NB4 (cell line): ENCODE measurements at regions not wholly inside any gene's neighbourhood (a gene's known extent, or its start where the extent isn't known, plus 50 kb on each side); places are given as distances from the start of the nearest gene placed in this dataset.

Source experiments
- DNase-seq: peaks from one replicate; pipeline ENCODE4 v3.0.0; 2010; ENCODE audit warnings: low read depth
- H3K4me3 ChIP-seq: one replicate; pipeline ENCODE4 v1.5.1; 2011; ENCODE audit warnings: mild to moderate bottlenecking, low read depth, low read length, moderate library complexity
- CTCF ChIP-seq: IDR thresholded peaks from one replicate; pipeline ENCODE4 v1.5.1; 2012; ENCODE audit warnings: low read depth, low read length
- MAX ChIP-seq: IDR thresholded peaks from 2 replicates; pipeline ENCODE4 v1.6.1; 2011; ENCODE audit warnings: low read depth, low read length
- MYC ChIP-seq: IDR thresholded peaks from 2 replicates; pipeline ENCODE4 v1.6.1; 2011; ENCODE audit warnings: low read depth, low read length
- POLR2A ChIP-seq: IDR thresholded peaks from 2 replicates; pipeline ENCODE4 v1.6.1; 2011; ENCODE audit warnings: mild to moderate bottlenecking; ENCODE audit not compliant: insufficient read length; ENCODE audit errors: extremely low read depth

GRCh38 chr18:34159691-34160185 lies 65.0 kb downstream of the NOL4 start:
- no peak overlapping the region for H3K4me3 ChIP-seq
- TF ChIP-seq MAX, result no peak
- TF ChIP-seq CTCF, result no peak
- TF ChIP-seq POLR2A, result no peak
- no peak for TF ChIP-seq MYC
- DNase-seq, result no peak

GRCh38 chr18:34158881-34159690 lies 65.6 kb downstream of the NOL4 start:
- H3K4me3 ChIP-seq, result no peak overlapping the region
- no peak for DNase-seq
- no peak for TF ChIP-seq CTCF
- no peak for TF ChIP-seq POLR2A
- TF ChIP-seq MYC, result no peak
- TF ChIP-seq MAX, result no peak

- no peak for TF ChIP-seq CTCF
- TF ChIP-seq MYC, result no peak
- TF ChIP-seq MAX, result no peak
- TF ChIP-seq POLR2A, result no peak
- DNase-seq, result peak; percentile 32
- peak overlapping the region; percentile 13 for H3K4me3 ChIP-seq
Observed at GRCh38 chr18:34153711-34154110, 71.0 kb downstream of the NOL4 start.

GRCh38 chr18:34131006-34131405 lies 93.7 kb downstream of the NOL4 start:
- TF ChIP-seq MYC (no peak), POLR2A (no peak), CTCF (no peak), MAX (no peak)
- no peak for DNase-seq
- H3K4me3 ChIP-seq, result no peak overlapping the region

- no peak for TF ChIP-seq MAX
- no peak for TF ChIP-seq MYC
- no peak for TF ChIP-seq POLR2A
- TF ChIP-seq CTCF, result no peak
- no peak for DNase-seq
- no peak overlapping the region for H3K4me3 ChIP-seq
Observed at GRCh38 chr18:34128436-34128835, 96.3 kb downstream of the NOL4 start.
